SJSA1 (cell line): ENCODE measurements at regions not wholly inside any gene's neighbourhood (a gene's known extent, or its start where the extent isn't known, plus 50 kb on each side); places are given as distances from the start of the nearest gene placed in this dataset.
"Not testable (repeated sequence)": the region's sequence is repeated elsewhere in the genome, so short reads cannot be mapped to it uniquely, and the experiment has no call there.

Source experiments
- DNase-seq, 2 experiments: peaks; one replicate each; pipeline ENCODE4 v3.0.0-alpha.2; 2015 to 2020; ENCODE audit warnings: low spot score in 2 of 2, low read depth in 1 of 2
- H3K27ac ChIP-seq: fragments of 250-450 bp; sonication (Bioruptor Pico); 2 replicates; pipeline ENCODE4 v1.5.1; 2020; ENCODE audit warnings: mild to moderate bottlenecking, moderate library complexity
- H3K27me3 ChIP-seq: fragments of 250-450 bp; sonication (Bioruptor Pico); replicated peaks from 2 replicates; pipeline ENCODE4 v1.5.1; 2020; ENCODE audit warnings: mild to moderate bottlenecking, moderate library complexity
- H3K36me3 ChIP-seq: fragments of 250-450 bp; sonication (Bioruptor Pico); 2 replicates; pipeline ENCODE4 v1.5.1; 2020; ENCODE audit warnings: mild to moderate bottlenecking
- H3K4me1 ChIP-seq: fragments of 250-450 bp; sonication (Bioruptor Pico); replicated peaks from 2 replicates; pipeline ENCODE4 v1.6.1; 2021; ENCODE audit warnings: mild to moderate bottlenecking
- H3K4me3 ChIP-seq: fragments of 250-450 bp; sonication (Bioruptor Pico); 2 replicates; pipeline ENCODE4 v1.5.1; 2020; ENCODE audit warnings: mild to moderate bottlenecking
- H3K9me3 ChIP-seq: fragments of 250-450 bp; sonication (Bioruptor Pico); replicated peaks from 2 replicates; pipeline ENCODE4 v1.5.1; 2020; ENCODE audit warnings: mild to moderate bottlenecking

GRCh38 chr5:128800377-128800776 lies 164.9 kb upstream of the SLC27A6 start:
- Histone ChIP-seq H3K4me3 (no peak overlapping the region), H3K27ac (no peak overlapping the region), H3K27me3 (no peaks in the 10 kb centered on the region), H3K9me3 (no peaks in the 10 kb centered on the region), H3K36me3 (no peaks in the 10 kb centered on the region), H3K4me1 (no peaks in the 10 kb centered on the region)
- DNase-seq, result no peak

- no peaks in the 10 kb centered on the region for H3K9me3 ChIP-seq
- H3K36me3 ChIP-seq, result no peaks in the 10 kb centered on the region
- H3K27me3 ChIP-seq, result 0 out of 2 replicates have a peak, but pooled peaks cover 2% of the 10 kb centered on the region
- no peaks in the 10 kb centered on the region for H3K4me1 ChIP-seq
- H3K4me3 ChIP-seq, result no peak overlapping the region
- no peak overlapping the region for H3K27ac ChIP-seq
- no peak for DNase-seq
These were observed 151.8 kb upstream of the SLC27A6 start for GRCh38 chr5:128813317-128814070.

GRCh38 chr5:128815201-128815600 lies 150.1 kb upstream of the SLC27A6 start:
- H3K36me3 ChIP-seq, result no peaks in the 10 kb centered on the region
- no peaks in the 10 kb centered on the region for H3K4me1 ChIP-seq
- H3K27ac ChIP-seq, result no peak overlapping the region
- H3K9me3 ChIP-seq, result no peaks in the 10 kb centered on the region
- H3K4me3 ChIP-seq, result no peak overlapping the region
- DNase-seq, result no peak
- H3K27me3 ChIP-seq, result no peaks in the 10 kb centered on the region

- no peak for DNase-seq
- Histone ChIP-seq H3K27me3 (no peaks in the 10 kb centered on the region), H3K9me3 (no peaks in the 10 kb centered on the region), H3K4me1 (no peaks in the 10 kb centered on the region), H3K36me3 (no peaks in the 10 kb centered on the region), H3K4me3 (no peak overlapping the region), H3K27ac (no peak overlapping the region)
These were observed 139.5 kb upstream of the SLC27A6 start for GRCh38 chr5:128825826-128826225.

GRCh38 chr5:128826275-128826674 lies 139.0 kb upstream of the SLC27A6 start:
- Histone ChIP-seq H3K27me3 (no peaks in the 10 kb centered on the region), H3K36me3 (no peaks in the 10 kb centered on the region), H3K4me1 (no peaks in the 10 kb centered on the region), H3K4me3 (no peak overlapping the region), H3K27ac (no peak overlapping the region), H3K9me3 (no peaks in the 10 kb centered on the region)
- DNase-seq, result no peak

- Histone ChIP-seq H3K27me3 (no peaks in the 10 kb centered on the region), H3K27ac (no peak overlapping the region)
- no peak for DNase-seq
These were observed 128.7 kb upstream of the SLC27A6 start for GRCh38 chr5:128836571-128836970.

GRCh38 chr5:128838623-128839022 lies 126.7 kb upstream of the SLC27A6 start:
- peaks cover 9% of the 10 kb centered on the region for H3K4me1 ChIP-seq
- H3K36me3 ChIP-seq, result no peaks in the 10 kb centered on the region
- peak in 1 of 2 experiments; percentile 67 for DNase-seq
- H3K4me3 ChIP-seq, result no peak overlapping the region
- H3K9me3 ChIP-seq, result no peaks in the 10 kb centered on the region
- H3K27ac ChIP-seq, result peak overlapping the region; percentile 27
- H3K27me3 ChIP-seq, result no peaks in the 10 kb centered on the region

More at GRCh38 chr5:128836571-128836970, 128.7 kb upstream of the SLC27A6 start:
- Histone ChIP-seq H3K4me3 (no peak overlapping the region), H3K9me3 (no peaks in the 10 kb centered on the region), H3K36me3 (no peaks in the 10 kb centered on the region), H3K4me1 (peaks cover 9% of the 10 kb centered on the region)

- no peak for DNase-seq
- no peaks in the 10 kb centered on the region for H3K36me3 ChIP-seq
- H3K4me3 ChIP-seq, result no peak overlapping the region
- peaks cover 9% of the 10 kb centered on the region for H3K4me1 ChIP-seq
- no peaks in the 10 kb centered on the region for H3K27me3 ChIP-seq
- H3K27ac ChIP-seq, result no peak overlapping the region
- H3K9me3 ChIP-seq, result no peaks in the 10 kb centered on the region
These were observed 123.0 kb upstream of the SLC27A6 start for GRCh38 chr5:128842241-128842640.

- peak in 1 of 2 experiments; percentile 18 for DNase-seq
- H3K27ac ChIP-seq, result no peak overlapping the region
- no peaks in the 10 kb centered on the region for H3K36me3 ChIP-seq
- H3K27me3 ChIP-seq, result no peaks in the 10 kb centered on the region
- H3K4me3 ChIP-seq, result no peak overlapping the region
- no peaks in the 10 kb centered on the region for H3K4me1 ChIP-seq
- no peaks in the 10 kb centered on the region for H3K9me3 ChIP-seq
These were observed 120.8 kb upstream of the SLC27A6 start for GRCh38 chr5:128844354-128844923.

- Histone ChIP-seq H3K4me1 (no peaks in the 10 kb centered on the region), H3K9me3 (0 out of 2 replicates have a peak, but pooled peaks cover 2% of the 10 kb centered on the region), H3K4me3 (no peak overlapping the region), H3K27ac (no peak overlapping the region), H3K27me3 (no peaks in the 10 kb centered on the region), H3K36me3 (no peaks in the 10 kb centered on the region)
- DNase-seq, result no peak
These were observed 115.2 kb upstream of the SLC27A6 start for GRCh38 chr5:128850049-128850448.

- H3K27me3 ChIP-seq, result no peaks in the 10 kb centered on the region
- H3K27ac ChIP-seq, result no peak overlapping the region
- no peaks in the 10 kb centered on the region for H3K36me3 ChIP-seq
- H3K4me3 ChIP-seq, result no peak overlapping the region
- DNase-seq, result no peak
- 0 out of 2 replicates have a peak, but pooled peaks cover 6% of the 10 kb centered on the region for H3K9me3 ChIP-seq
- H3K4me1 ChIP-seq, result no peaks in the 10 kb centered on the region
These were observed 110.4 kb upstream of the SLC27A6 start for GRCh38 chr5:128854931-128855330.

- Histone ChIP-seq H3K27me3 (no peaks in the 10 kb centered on the region), H3K4me3 (no peak overlapping the region), H3K9me3 (0 out of 2 replicates have a peak, but pooled peaks cover 7% of the 10 kb centered on the region), H3K4me1 (no peaks in the 10 kb centered on the region), H3K27ac (no peak overlapping the region), H3K36me3 (no peaks in the 10 kb centered on the region)
- DNase-seq, result no peak
These were observed 108.1 kb upstream of the SLC27A6 start for GRCh38 chr5:128857076-128857677.

GRCh38 chr5:128858995-128859394 lies 106.3 kb upstream of the SLC27A6 start:
- no peak for DNase-seq

GRCh38 chr5:128861155-128861554 lies 104.1 kb upstream of the SLC27A6 start:
- not testable (repeated sequence) for H3K27ac ChIP-seq, H3K36me3 ChIP-seq, H3K27me3 ChIP-seq, H3K4me3 ChIP-seq, H3K4me1 ChIP-seq, DNase-seq, H3K9me3 ChIP-seq

More at GRCh38 chr5:128858995-128859394, 106.3 kb upstream of the SLC27A6 start:
- Histone ChIP-seq H3K4me3 (no peak overlapping the region), H3K27me3 (no peaks in the 10 kb centered on the region), H3K9me3 (0 out of 2 replicates have a peak, but pooled peaks cover 7% of the 10 kb centered on the region), H3K27ac (no peak overlapping the region), H3K36me3 (no peaks in the 10 kb centered on the region), H3K4me1 (no peaks in the 10 kb centered on the region)
